Testis (tissue), 2 donors: ENCODE measurements at regions not wholly inside any gene's neighbourhood (a gene's known extent, or its start where the extent isn't known, plus 50 kb on each side); places are given as distances from the start of the nearest gene placed in this dataset.

Source experiments
- DNase-seq: peaks from one replicate; pipeline ENCODE4 v3.0.0-alpha.2; 2019
- H3K27ac ChIP-seq, 2 donors: fragments of 200-600 bp; sonication (generic); one replicate each; pipeline ENCODE4 v1.5.1; 2019
- H3K27me3 ChIP-seq: fragments of 200-600 bp; sonication (generic); one replicate; pipeline ENCODE4 v1.5.1; 2019
- H3K36me3 ChIP-seq: fragments of 200-600 bp; sonication (generic); one replicate; pipeline ENCODE4 v1.5.1; 2017; ENCODE audit warnings: low read depth; ENCODE audit errors: missing control alignments
- H3K4me1 ChIP-seq: fragments of 200-600 bp; sonication (generic); one replicate; pipeline ENCODE4 v1.5.1; 2019
- H3K4me3 ChIP-seq, 2 donors: fragments of 200-600 bp; sonication (generic); one replicate each; pipeline ENCODE4 v1.5.1; 2017 to 2019
- H3K9me3 ChIP-seq: fragments of 200-600 bp; sonication (generic); one replicate; pipeline ENCODE4 v1.5.1; 2017
- CTCF ChIP-seq, 3 experiments: fragments of 450-650 bp in 2 of 3; fragments of 200-600 bp in 1 of 3; sonication (generic) in 1 of 3; IDR thresholded peaks; one replicate each; pipeline ENCODE4 v1.5.1; 2016 to 2019; ENCODE audit warnings: antibody characterized with exemption in 3 of 3, mild to moderate bottlenecking in 2 of 3, moderate library complexity in 1 of 3
- POLR2A ChIP-seq: fragments of 450-650 bp; IDR thresholded peaks from one replicate; pipeline ENCODE4 v1.6.1; 2017; ENCODE audit warnings: antibody characterized with exemption, mild to moderate bottlenecking, moderate library complexity
- WGBS, 2 donors: methylation state at CpG; one replicate each; pipeline ENCODE4 v1.1.5; 2018; 5-methylcytosine and 5-hydroxymethylcytosine counted together
- intact Hi-C: fragments of 100-400 bp; cut with DNase I; formaldehyde crosslinking; loops from one replicate; pipeline ENCODE4 v1.15.1; 2023; ENCODE audit warnings: low total_unique reads

- H3K27ac ChIP-seq = no peak overlapping the region
- intact Hi-C loops = no loop called here
- WGBS, 2 donors = 79 to 81% methylated on average over 5 of the region's 5 CpGs
- H3K4me3 ChIP-seq = no peak overlapping the region
- no peaks in the 10 kb centered on the region for H3K4me1 ChIP-seq
- H3K36me3 ChIP-seq = no peaks in the 10 kb centered on the region
- H3K9me3 ChIP-seq = no peaks in the 10 kb centered on the region
- TF ChIP-seq POLR2A (no peak), CTCF (IDR thresholded peaks at IDR 0.05) (no peak)
- DNase-seq = no peak
- no peaks in the 10 kb centered on the region for H3K27me3 ChIP-seq
Measured at GRCh38 chr3:104672331-104672730, 694.4 kb upstream of the ALCAM start.

GRCh38 chr3:104673981-104674380, 692.7 kb upstream of the ALCAM start:
- H3K27me3 ChIP-seq = no peaks in the 10 kb centered on the region
- no peaks in the 10 kb centered on the region for H3K9me3 ChIP-seq
- H3K27ac ChIP-seq = no peak overlapping the region
- DNase-seq = no peak
- no peaks in the 10 kb centered on the region for H3K4me1 ChIP-seq
- TF ChIP-seq CTCF (IDR thresholded peaks at IDR 0.05) (no peak), POLR2A (no peak)
- H3K4me3 ChIP-seq = no peak overlapping the region
- intact Hi-C loops = no loop called here
- no peaks in the 10 kb centered on the region for H3K36me3 ChIP-seq
- WGBS, 2 donors = 64 to 65% methylated on average over 2 of the region's 2 CpGs

- Histone ChIP-seq H3K27me3 (no peaks in the 10 kb centered on the region), H3K36me3 (no peaks in the 10 kb centered on the region), H3K9me3 (no peaks in the 10 kb centered on the region), H3K4me3 (no peak overlapping the region), H3K27ac (no peak overlapping the region), H3K4me1 (no peaks in the 10 kb centered on the region)
- WGBS, 2 donors = 72 to 81% methylated on average over 3 of the region's 3 CpGs
- intact Hi-C loops = no loop called here
- no peak for DNase-seq
- no peak for TF ChIP-seq POLR2A
- no peak for TF ChIP-seq CTCF (IDR thresholded peaks at IDR 0.05)
Measured at GRCh38 chr3:104676241-104676640, 690.5 kb upstream of the ALCAM start.

GRCh38 chr3:104677932-104678331, 688.8 kb upstream of the ALCAM start:
- no peaks in the 10 kb centered on the region for H3K36me3 ChIP-seq
- WGBS, 2 donors = 80 to 92% methylated on average over 4 of the region's 4 CpGs
- intact Hi-C loops = no loop called here

More at GRCh38 chr3:104677932-104678331, 688.8 kb upstream of the ALCAM start:
- H3K9me3 ChIP-seq = no peaks in the 10 kb centered on the region
- H3K27ac ChIP-seq = no peak overlapping the region
- no peaks in the 10 kb centered on the region for H3K4me1 ChIP-seq
- DNase-seq = no peak
- TF ChIP-seq POLR2A (no peak), CTCF (IDR thresholded peaks at IDR 0.05) (no peak)
- no peaks in the 10 kb centered on the region for H3K27me3 ChIP-seq
- H3K4me3 ChIP-seq = no peak overlapping the region
